ENCODE measurements at regions not wholly inside any gene's neighbourhood (a gene's known extent, or its start where the extent isn't known, plus 50 kb on each side); places are given as distances from the start of the nearest gene placed in this dataset.

- Histone ChIP-seq H3K27me3 (ENCODE audit: control insufficient read depth, insufficient read depth, low read length) (no peaks in the 10 kb centered on the region), H3K4me3 (ENCODE audit: low read depth, low read length) (no peak overlapping the region), H3K36me3 (ENCODE audit: control insufficient read depth, insufficient read depth, low read length) (no peaks in the 10 kb centered on the region)
- TF ChIP-seq CTCF (IDR thresholded peaks at IDR 0.05; ENCODE audit: insufficient read depth, low read depth, low read length) = no peak
- ChIA-PET POLR2A (no interaction called here), CTCF (no interaction called here)
- DNase-seq (ENCODE audit: low read depth) = no peak
Observed at GRCh38 chr6:112925702-112926101, 578.6 kb downstream of the RFPL4B start.

GRCh38 chr6:112927641-112928320, 580.7 kb downstream of the RFPL4B start:
- H3K36me3 ChIP-seq (ENCODE audit: control insufficient read depth, insufficient read depth, low read length) = no peaks in the 10 kb centered on the region
- H3K27me3 ChIP-seq (ENCODE audit: control insufficient read depth, insufficient read depth, low read length) = no peaks in the 10 kb centered on the region
- no peak for TF ChIP-seq CTCF (IDR thresholded peaks at IDR 0.05; ENCODE audit: insufficient read depth, low read depth, low read length)
- POLR2A ChIA-PET = no interaction called here
- CTCF ChIA-PET = interaction anchor here (1.2 kb wide), 1 partner anchor 9 kb away, joined by 3 read pairs; no protein-coding TSS in a partner anchor
- no peak for DNase-seq (ENCODE audit: low read depth)
- no peak overlapping the region for H3K4me3 ChIP-seq (ENCODE audit: low read depth, low read length)

- POLR2A ChIA-PET = no interaction called here
Observed at GRCh38 chr6:112929641-112930040, 582.5 kb downstream of the RFPL4B start.

GRCh38 chr6:112931832-112932231, 584.7 kb downstream of the RFPL4B start:
- Histone ChIP-seq H3K27me3 (ENCODE audit: control insufficient read depth, insufficient read depth, low read length) (no peaks in the 10 kb centered on the region), H3K36me3 (ENCODE audit: control insufficient read depth, insufficient read depth, low read length) (no peaks in the 10 kb centered on the region), H3K4me3 (ENCODE audit: low read depth, low read length) (no peak overlapping the region)
- POLR2A ChIA-PET = no interaction called here
- DNase-seq (ENCODE audit: low read depth) = no peak
- CTCF ChIA-PET = no interaction called here
- no peak for TF ChIP-seq CTCF (IDR thresholded peaks at IDR 0.05; ENCODE audit: insufficient read depth, low read depth, low read length)

More at GRCh38 chr6:112929641-112930040, 582.5 kb downstream of the RFPL4B start:
- CTCF ChIA-PET = no interaction called here
- no peak for DNase-seq (ENCODE audit: low read depth)
- H3K4me3 ChIP-seq (ENCODE audit: low read depth, low read length) = no peak overlapping the region
- no peak for TF ChIP-seq CTCF (IDR thresholded peaks at IDR 0.05; ENCODE audit: insufficient read depth, low read depth, low read length)
- H3K27me3 ChIP-seq (ENCODE audit: control insufficient read depth, insufficient read depth, low read length) = no peaks in the 10 kb centered on the region
- no peaks in the 10 kb centered on the region for H3K36me3 ChIP-seq (ENCODE audit: control insufficient read depth, insufficient read depth, low read length)

- no peaks in the 10 kb centered on the region for H3K36me3 ChIP-seq (ENCODE audit: control insufficient read depth, insufficient read depth, low read length)
- H3K27me3 ChIP-seq (ENCODE audit: control insufficient read depth, insufficient read depth, low read length) = no peaks in the 10 kb centered on the region
- DNase-seq (ENCODE audit: low read depth) = no peak
- H3K4me3 ChIP-seq (ENCODE audit: low read depth, low read length) = no peak overlapping the region
- ChIA-PET CTCF (interaction anchor here (1.4 kb wide), 1 partner anchor 10 kb away, joined by 3 read pairs; no protein-coding TSS in a partner anchor), POLR2A (no interaction called here)
- no peak for TF ChIP-seq CTCF (IDR thresholded peaks at IDR 0.05; ENCODE audit: insufficient read depth, low read depth, low read length)
Observed at GRCh38 chr6:112933947-112934346, 586.8 kb downstream of the RFPL4B start.

All from BJ (cell line).